Spleen (tissue), 11 donors: ENCODE measurements at regions not wholly inside any gene's neighbourhood (a gene's known extent, or its start where the extent isn't known, plus 50 kb on each side); places are given as distances from the start of the nearest gene placed in this dataset.

ENCODE experiments used
- DNase-seq: peaks from one replicate; pipeline ENCODE4 v3.0.0-alpha.2; 2020
- H3K27ac ChIP-seq, 8 donors: fragments of 200-600 bp; sonication (generic) in 7 of 8; 1 replicate in 4 of 8; 2 replicates in 4 of 8; pipeline versions ENCODE4 v1.5.0 to v1.8.0; 2016 to 2021; ENCODE audit warnings: inconsistent platforms in 4 of 8, mild to moderate bottlenecking in 4 of 8, moderate library complexity in 1 of 8
- H3K27me3 ChIP-seq, 7 donors: fragments of 200-600 bp; sonication (generic) in 6 of 7; replicated peaks in 1 of 7; 1 replicate in 4 of 7; 2 replicates in 3 of 7; pipeline versions ENCODE4 v1.5.0 to v1.8.0; 2016 to 2021; ENCODE audit warnings: inconsistent platforms in 3 of 7, mild to moderate bottlenecking in 1 of 7
- H3K36me3 ChIP-seq, 6 donors: fragments of 200-600 bp; sonication (generic) in 5 of 6; 1 replicate in 4 of 6; 2 replicates in 2 of 6; pipeline versions ENCODE4 v1.5.0 to v1.8.0; 2016 to 2021; ENCODE audit warnings: inconsistent platforms in 2 of 6
- H3K4me1 ChIP-seq, 6 donors: fragments of 200-600 bp; sonication (generic) in 5 of 6; 1 replicate in 3 of 6; 2 replicates in 3 of 6; pipeline versions ENCODE4 v1.5.0 to v1.8.0; 2016 to 2021; ENCODE audit warnings: inconsistent platforms in 3 of 6
- H3K4me3 ChIP-seq, 8 donors: fragments of 200-600 bp; sonication (generic) in 7 of 8; 1 replicate in 4 of 8; 2 replicates in 4 of 8; pipeline versions ENCODE4 v1.5.0 to v1.8.0; 2016 to 2021; ENCODE audit warnings: inconsistent platforms in 4 of 8, mild to moderate bottlenecking in 4 of 8, moderate library complexity in 2 of 8
- H3K9me3 ChIP-seq, 8 donors: fragments of 200-600 bp; sonication (generic) in 7 of 8; 1 replicate in 4 of 8; 2 replicates in 4 of 8; pipeline versions ENCODE4 v1.5.0 to v1.8.0; 2016 to 2021; ENCODE audit warnings: inconsistent platforms in 4 of 8
- CTCF ChIP-seq, 11 experiments: fragments of 200-600 bp in 7 of 11; fragments of 450-650 bp in 4 of 11; sonication (generic) in 4 of 11; IDR thresholded peaks in 8 of 11; conservative IDR thresholded peaks in 3 of 11; 1 replicate in 7 of 11; 2 replicates in 4 of 11; pipeline versions ENCODE4 v1.4.0 to v1.8.0; 2016 to 2021; ENCODE audit warnings: antibody characterized with exemption in 11 of 11, inconsistent platforms in 4 of 11, mild to moderate bottlenecking in 1 of 11
- POLR2A ChIP-seq, 3 donors: fragments of 450-650 bp; IDR thresholded peaks; one replicate each; pipeline ENCODE4 v1.5.1; 2017; ENCODE audit warnings: antibody characterized with exemption in 3 of 3, mild to moderate bottlenecking in 1 of 3
- POLR2AphosphoS5 ChIP-seq, 3 donors: sonication (generic); formaldehyde crosslinking; IDR thresholded peaks; one replicate each; pipeline ENCODE4 v1.5.1; 2017; ENCODE audit warnings: antibody characterized with exemption in 3 of 3
- WGBS, 5 donors: extraction: QIAGEN DNeasy Blood & Tissue Kit in 3 of 5; methylation state at CpG; one replicate each; pipeline versions ENCODE4 v1.1.5 to v1.1.7; 2013 to 2018; 5-methylcytosine and 5-hydroxymethylcytosine counted together
- intact Hi-C: fragments of 100-400 bp; cut with DNase I; formaldehyde crosslinking; loops from one replicate; pipeline ENCODE4 v1.15.0; 2023; ENCODE audit warnings: low total_unique reads
- donor health status: healthy with polysubstance abuse.
- donor health status: DM: no; HTN: no; CAD: no; lungs with moderate emphysema.
- donor health status: DM: no; HTN: no; CAD: no.
- donor health status: Bipolar disorder and iron deficiency.
- donor health status: healthy.
- donor health status: DM: no; HTN: no; CAD: no.
- donor health status: DM: yes; HTN: yes; CAD: no.

DNA sequence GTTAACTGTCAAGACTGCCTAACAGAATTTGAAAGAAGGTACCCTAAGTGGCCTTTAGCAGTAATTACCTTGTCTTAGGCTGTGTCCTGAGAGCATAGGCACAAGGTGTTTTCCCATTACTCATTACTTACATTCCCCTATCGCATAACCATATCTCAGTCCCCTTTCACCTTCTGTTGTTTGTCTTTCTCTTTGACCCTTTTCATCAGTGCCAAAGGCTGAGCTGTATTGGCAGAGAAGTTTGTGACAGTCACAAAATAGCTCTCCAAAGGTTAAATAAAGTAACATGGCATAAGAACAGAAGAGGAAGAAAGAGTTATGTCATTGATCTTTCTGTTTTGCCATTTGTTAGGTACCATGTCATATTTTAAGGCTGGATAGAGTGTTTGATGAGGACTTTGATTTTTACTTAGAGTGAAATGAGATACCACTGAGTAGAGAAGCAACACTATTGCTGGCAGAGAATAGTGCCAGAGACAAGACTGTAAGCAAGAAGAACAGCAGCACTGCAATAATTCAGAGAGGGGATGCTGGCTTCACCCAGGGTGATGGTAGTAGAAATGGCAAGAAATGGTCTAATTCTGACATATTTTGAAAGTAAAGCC lies 497.8 kb downstream of the TTLL7 start:
- H3K9me3 ChIP-seq, result no peaks in the 10 kb centered on the region
- TF ChIP-seq POLR2AphosphoS5 (IDR thresholded peaks at IDR 0.05) (no peak), CTCF (IDR thresholded peaks at IDR 0.05 in 8 of 11, conservative IDR thresholded peaks at IDR 0.05 in 3 of 11) (no peak), POLR2A (IDR thresholded peaks at IDR 0.05) (no peak)
- H3K4me1 ChIP-seq, result peaks cover 0 to 11% (median 0%) of the 10 kb centered on the region in 6 donors
- H3K27ac ChIP-seq, result no peak overlapping the region
- intact Hi-C loops, result no loop called here
- no peaks in the 10 kb centered on the region for H3K27me3 ChIP-seq
- DNase-seq, result no peak
- H3K36me3 ChIP-seq, result no peaks in the 10 kb centered on the region
- WGBS, 5 donors, result 55 to 82% (median 72%) methylated on average over 1 of the region's 1 CpG
- H3K4me3 ChIP-seq, result no peak overlapping the region

GRCh38 chr1:83500531-83500930 lies 498.4 kb downstream of the TTLL7 start:
- WGBS, 5 donors, result 55 to 83% (median 81%) methylated on average over 1 of the region's 1 CpG
- no peak for DNase-seq
- no peak overlapping the region for H3K4me3 ChIP-seq
- H3K27me3 ChIP-seq, result no peaks in the 10 kb centered on the region
- intact Hi-C loops, result no loop called here
- no peak for TF ChIP-seq CTCF (IDR thresholded peaks at IDR 0.05 in 8 of 11, conservative IDR thresholded peaks at IDR 0.05 in 3 of 11)
- TF ChIP-seq POLR2AphosphoS5 (IDR thresholded peaks at IDR 0.05), result no peak
- no peak for TF ChIP-seq POLR2A (IDR thresholded peaks at IDR 0.05)
- no peak overlapping the region for H3K27ac ChIP-seq
- H3K9me3 ChIP-seq, result no peaks in the 10 kb centered on the region
- H3K4me1 ChIP-seq, result peaks cover 0 to 11% (median 0%) of the 10 kb centered on the region in 6 donors
- no peaks in the 10 kb centered on the region for H3K36me3 ChIP-seq

DNA sequence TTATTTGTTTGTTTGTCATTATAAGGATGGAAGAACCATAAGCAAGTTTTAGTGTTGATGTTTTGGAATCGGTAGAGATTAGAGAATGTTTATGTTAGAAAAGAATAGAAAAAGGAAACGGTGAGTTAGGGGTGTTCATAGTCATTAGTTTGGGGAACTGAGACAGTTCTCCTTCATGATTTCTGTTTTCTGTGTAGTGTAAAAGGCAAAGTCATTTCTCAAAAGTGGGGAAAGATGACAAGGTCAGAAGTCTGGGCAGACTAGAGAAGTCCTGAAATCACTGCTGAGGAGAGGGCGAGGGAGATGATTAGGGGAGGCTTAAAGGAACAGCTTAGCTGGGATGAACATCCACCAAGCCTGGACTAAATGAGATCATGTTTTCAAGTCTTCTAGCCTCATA lies 498.9 kb downstream of the TTLL7 start:
- no peaks in the 10 kb centered on the region for H3K27me3 ChIP-seq
- TF ChIP-seq POLR2A (IDR thresholded peaks at IDR 0.05), result no peak
- TF ChIP-seq POLR2AphosphoS5 (IDR thresholded peaks at IDR 0.05), result no peak
- TF ChIP-seq CTCF (IDR thresholded peaks at IDR 0.05 in 8 of 11, conservative IDR thresholded peaks at IDR 0.05 in 3 of 11), result no peak
- DNase-seq, result no peak
- peaks cover 0 to 11% (median 0%) of the 10 kb centered on the region in 6 donors for H3K4me1 ChIP-seq
- no peak overlapping the region for H3K27ac ChIP-seq
- no peak overlapping the region for H3K4me3 ChIP-seq
- H3K36me3 ChIP-seq, result no peaks in the 10 kb centered on the region
- 63 to 76% (median 68%) methylated on average over 3 of the region's 3 CpGs for WGBS, 5 donors
- intact Hi-C loops, result no loop called here
- no peaks in the 10 kb centered on the region for H3K9me3 ChIP-seq

- no peaks in the 10 kb centered on the region for H3K27me3 ChIP-seq
- TF ChIP-seq POLR2AphosphoS5 (IDR thresholded peaks at IDR 0.05) (no peak), POLR2A (IDR thresholded peaks at IDR 0.05) (no peak), CTCF (IDR thresholded peaks at IDR 0.05 in 8 of 11, conservative IDR thresholded peaks at IDR 0.05 in 3 of 11) (no peak)
- no peak for DNase-seq
- intact Hi-C loops, result no loop called here
- no peaks in the 10 kb centered on the region for H3K36me3 ChIP-seq
- 72 to 84% (median 81%) methylated on average over 1 of the region's 1 CpG for WGBS, 5 donors
- peaks cover 0 to 11% (median 0%) of the 10 kb centered on the region in 6 donors for H3K4me1 ChIP-seq
- H3K4me3 ChIP-seq, result no peak overlapping the region
- H3K27ac ChIP-seq, result no peak overlapping the region
- H3K9me3 ChIP-seq, result no peaks in the 10 kb centered on the region
Observed at GRCh38 chr1:83497563-83497962, 501.4 kb downstream of the TTLL7 start.
